ENCODE measurements at regions not wholly inside any gene's neighbourhood (a gene's known extent, or its start where the extent isn't known, plus 50 kb on each side); places are given as distances from the start of the nearest gene placed in this dataset.

GRCh38 chr1:234989479-234990327, 138.9 kb downstream of the TOMM20 start:
- TF ChIP-seq POLR2A (IDR thresholded peaks at IDR 0.05; ENCODE audit: low read depth, low read length) (no peak), POU2F2 (IDR thresholded peaks at IDR 0.05; ENCODE audit: low read depth, low read length) (no peak), SPI1 (IDR thresholded peaks at IDR 0.05; ENCODE audit: low read depth, low read length) (no peak), POLR2AphosphoS5 (IDR thresholded peaks at IDR 0.05; ENCODE audit: low read depth, low read length) (no peak), PAX5 (IDR thresholded peaks at IDR 0.05; ENCODE audit: insufficient read depth, low read length, severe bottlenecking) (no peak), TAF1 (IDR thresholded peaks at IDR 0.05; ENCODE audit: low read depth, low read length) (no peak)
